Fibroblast of skin of left quadriceps (primary cell): ENCODE measurements at regions not wholly inside any gene's neighbourhood (a gene's known extent, or its start where the extent isn't known, plus 50 kb on each side); places are given as distances from the start of the nearest gene placed in this dataset.
A peak's percentile ranks its signal among the peaks of the same experiment; 100 is the strongest.

Experiments
- DNase-seq, 2 experiments: peaks; one replicate each; pipeline ENCODE4 v3.0.0-alpha.2; 2013; ENCODE audit warnings: low read depth in 2 of 2

DNA sequence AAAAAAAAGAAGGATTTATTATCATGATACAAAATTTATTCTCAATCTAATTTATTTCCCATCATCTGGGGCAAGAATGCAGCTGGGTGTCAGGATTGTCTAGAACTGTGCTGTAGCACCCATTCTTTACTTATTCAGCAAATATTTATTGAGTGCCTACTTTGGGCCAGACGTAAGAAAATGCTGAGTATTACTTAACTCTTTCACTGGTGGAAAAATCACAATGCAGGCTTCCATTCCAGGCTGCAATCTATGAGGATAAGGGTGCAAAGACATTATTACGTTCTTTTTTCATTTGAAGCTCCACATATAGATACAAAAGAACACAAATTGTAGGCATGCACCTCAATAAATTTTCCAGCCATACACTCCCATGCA is 86.0 kb upstream of the CDKN3 start:
- no peak for DNase-seq

DNA sequence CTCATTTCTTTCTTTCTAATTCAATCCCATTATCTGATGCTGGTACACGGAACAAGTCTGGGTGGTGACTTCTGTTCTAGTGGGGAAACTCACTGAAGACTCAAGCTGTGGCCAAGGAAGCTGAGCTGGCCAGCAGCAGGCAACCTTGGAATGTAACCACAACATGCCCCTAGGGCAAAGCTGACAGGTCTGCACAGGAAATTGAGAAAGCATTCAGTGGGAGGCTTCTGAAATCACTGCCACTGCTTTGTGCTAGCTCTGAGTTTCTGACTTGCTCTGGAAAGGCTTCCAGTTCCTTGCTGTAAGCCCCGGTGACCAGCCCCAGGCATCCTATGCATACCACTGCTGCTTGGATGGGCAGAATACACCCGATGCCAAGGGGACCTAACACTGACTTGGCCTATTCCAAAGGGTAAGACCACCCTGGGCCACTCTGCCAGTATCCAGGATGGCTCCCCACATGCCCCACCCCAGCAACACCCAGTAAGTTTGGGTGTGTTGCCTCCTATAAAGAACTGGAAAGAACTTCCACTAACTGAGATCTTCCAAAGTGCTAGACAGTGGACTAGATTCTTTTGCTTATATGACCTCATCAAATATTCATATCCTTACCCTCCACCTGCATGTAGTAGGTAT is 84.5 kb upstream of the CDKN3 start:
- DNase-seq: peak; percentile 29 to 39

DNA sequence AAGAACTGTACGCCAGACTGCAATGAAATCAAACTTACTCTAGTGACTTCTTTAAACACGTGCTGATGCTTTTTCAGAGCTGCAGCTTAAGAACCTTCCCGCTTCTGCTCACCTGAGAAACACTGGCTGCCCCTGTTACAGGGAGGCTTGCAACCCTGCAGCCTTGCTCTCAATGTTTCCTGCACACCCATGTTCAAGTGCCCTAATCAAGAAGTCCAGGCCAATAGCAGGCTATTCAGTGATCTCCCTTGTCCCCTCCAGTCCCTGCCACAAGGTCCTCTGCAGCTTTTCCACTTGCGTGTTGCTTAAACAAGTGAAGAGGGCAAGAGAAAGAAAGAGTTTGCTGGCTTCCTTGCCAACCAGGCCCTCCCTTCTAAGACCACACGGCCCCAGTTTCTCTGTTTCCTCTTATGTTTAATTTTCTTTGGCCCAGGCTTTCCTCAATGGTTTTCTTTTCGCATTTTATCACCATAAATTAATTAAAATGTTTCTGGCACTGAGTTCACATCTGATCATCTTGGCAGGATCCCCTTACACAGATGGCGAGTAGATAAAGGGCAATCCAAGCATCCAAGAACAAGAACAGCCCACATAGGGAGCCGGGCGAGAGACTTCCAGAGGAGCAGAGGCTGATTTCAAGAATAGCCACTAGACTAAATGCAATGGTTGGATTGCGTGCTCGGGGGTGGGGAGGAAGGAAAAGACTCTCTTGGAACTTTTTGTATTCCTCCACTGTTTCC is 82.3 kb upstream of the CDKN3 start:
- no peak for DNase-seq

DNA sequence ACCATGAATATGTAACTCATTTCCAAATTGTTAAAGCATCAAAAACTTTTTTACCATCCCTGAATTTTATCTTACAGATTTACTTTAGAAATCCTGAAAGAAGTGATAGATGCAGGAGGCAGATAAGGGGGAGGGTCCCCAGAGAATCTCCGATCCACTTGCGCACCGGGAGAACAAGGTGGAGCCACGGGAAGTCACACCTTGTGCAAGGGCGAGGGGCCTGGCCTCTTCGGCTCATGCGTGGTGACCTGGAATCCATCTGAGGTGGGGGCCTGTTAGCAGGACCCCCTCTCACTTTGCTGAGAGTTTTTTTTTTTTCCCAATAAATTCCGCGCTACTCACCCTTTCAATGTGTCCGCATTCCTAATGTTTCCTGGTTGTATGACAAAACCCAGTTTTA is 80.2 kb upstream of the CDKN3 start:
- no peak for DNase-seq

DNA sequence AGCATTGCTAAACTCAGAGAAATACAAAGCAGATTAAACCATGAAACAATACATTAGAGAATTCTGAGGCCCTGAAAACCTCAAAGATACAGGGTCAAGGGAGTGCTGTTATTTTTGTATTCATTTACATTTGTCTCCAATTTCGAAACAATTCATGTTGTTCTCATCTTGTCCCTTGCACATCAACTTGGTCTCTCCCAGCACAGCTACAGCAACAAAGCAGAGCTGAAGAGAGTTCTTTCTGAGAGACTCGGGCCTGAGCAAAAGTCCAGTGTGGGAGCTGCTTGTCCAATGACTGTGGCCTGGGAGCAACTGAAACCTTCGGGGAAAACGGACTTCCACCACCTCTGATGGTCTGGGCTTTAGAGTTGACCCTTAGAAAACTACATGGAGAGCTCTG is 79.4 kb upstream of the CDKN3 start:
- DNase-seq: no peak

DNA sequence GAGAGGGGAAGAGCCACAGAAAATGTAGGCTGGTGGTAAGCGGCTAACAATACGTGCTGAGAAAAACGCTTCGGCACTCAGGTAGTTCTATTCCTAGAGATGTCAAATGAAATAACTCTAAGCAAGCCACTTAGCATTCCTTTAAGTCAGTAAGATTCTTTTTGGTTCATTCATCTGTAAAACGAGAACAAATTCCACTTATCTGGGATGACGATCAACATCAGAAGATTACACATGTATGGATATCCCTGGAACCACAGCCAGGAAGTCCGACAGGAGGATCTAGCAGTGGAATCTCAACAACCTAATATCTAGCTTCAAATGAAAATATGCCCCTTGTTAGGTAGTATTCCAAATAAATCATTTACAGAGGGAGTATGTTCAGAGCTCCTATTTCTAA is 74.6 kb upstream of the CDKN3 start:
- DNase-seq: no peak

DNA sequence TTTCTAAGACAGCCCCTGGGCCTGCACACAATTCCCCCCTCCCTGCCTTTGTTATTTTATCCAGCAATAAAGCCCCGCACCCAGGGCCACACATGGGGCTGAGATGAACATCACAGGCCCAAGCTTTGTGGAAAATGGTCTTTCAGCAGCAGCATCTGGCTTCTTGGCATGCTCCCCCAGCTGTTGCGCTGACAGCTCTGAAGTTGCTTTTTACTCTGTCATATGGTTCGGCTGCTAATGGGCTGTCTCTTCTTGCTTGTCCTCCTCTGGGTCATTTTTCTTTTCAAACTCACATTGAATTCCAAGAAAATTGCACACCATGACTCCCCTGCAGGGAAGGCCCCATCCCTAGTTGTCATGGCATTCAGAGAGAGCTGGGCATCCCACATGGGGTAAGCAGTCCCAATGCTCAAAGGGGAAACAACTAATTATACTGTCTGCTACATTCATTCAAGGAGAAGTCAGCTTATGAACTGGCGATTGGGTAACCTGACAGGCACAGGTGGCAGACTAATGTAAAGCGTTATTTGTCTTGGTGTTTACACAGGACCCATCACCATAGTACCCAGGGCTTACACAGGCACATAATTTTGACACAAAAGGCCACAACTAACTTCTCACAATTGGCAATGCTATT is 74.0 kb upstream of the CDKN3 start:
- DNase-seq: no peak

DNA sequence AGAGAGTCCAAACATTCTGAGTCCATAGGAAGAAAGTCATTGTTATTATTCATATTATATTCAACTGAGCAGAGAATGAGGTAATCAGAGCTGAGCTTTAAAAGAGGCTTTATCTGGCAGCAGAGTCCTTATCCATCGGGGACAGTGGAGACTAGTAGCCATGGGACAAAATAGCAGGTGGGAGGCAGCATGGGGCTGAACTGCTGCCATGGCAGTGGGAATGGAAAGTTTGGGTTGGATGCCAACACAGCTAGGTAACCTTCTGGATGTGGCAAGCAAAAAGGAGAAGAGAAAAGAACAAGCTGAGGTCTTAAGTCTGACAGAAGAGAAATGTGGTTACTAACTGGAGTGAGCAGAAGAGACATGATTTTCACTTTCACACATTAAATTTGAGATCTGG is 71.0 kb upstream of the CDKN3 start:
- no peak for DNase-seq

DNA sequence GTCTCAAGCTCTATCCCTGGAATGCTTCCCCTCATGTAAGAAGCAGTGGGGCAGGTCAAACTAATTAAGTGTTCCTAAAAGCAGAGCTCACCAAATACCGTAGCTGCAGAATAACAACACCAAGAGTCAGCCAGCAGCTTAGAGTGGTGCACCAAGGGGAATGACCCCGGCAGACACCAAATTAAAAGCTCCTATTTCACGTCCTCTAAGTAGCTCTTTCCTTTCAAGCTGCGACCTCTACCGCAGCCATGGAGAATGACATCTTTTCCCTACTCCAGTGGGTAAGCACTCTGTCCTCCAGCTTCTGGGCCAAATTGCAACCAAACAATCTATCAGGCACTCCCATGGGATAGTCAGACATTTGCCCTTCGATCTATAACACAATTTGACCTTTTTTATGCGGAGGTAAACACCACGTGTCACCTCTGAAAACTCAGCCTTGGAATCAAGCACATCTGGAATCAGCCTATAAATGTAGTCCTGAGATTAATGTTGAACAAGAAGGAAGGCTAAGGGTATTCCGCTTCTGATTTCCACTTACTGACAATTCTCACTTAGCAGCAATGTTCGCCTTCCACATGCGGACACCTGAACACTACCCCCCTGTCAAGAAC is 67.6 kb upstream of the CDKN3 start:
- DNase-seq: peak in 1 of 2 experiments; percentile 31

DNA sequence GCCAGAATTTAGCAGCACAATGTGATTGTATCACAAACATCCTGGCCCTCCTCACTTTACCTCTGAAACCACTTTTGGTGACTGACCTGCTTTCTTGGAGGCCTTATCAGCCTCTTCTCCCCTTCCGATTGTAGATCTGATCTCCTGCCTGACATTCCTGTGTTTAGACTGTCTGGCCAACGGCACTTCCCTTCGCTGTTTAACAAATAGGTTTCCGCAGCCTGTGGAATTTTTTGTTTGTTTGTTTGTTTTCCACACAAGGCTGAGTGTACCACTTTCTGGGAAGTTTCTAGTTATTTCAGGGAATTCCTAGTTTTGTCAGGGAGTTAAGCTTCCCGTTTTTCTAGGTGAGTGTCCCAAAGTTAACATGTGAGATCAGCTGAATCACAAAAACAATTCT is 65.9 kb upstream of the CDKN3 start:
- DNase-seq: no peak

DNA sequence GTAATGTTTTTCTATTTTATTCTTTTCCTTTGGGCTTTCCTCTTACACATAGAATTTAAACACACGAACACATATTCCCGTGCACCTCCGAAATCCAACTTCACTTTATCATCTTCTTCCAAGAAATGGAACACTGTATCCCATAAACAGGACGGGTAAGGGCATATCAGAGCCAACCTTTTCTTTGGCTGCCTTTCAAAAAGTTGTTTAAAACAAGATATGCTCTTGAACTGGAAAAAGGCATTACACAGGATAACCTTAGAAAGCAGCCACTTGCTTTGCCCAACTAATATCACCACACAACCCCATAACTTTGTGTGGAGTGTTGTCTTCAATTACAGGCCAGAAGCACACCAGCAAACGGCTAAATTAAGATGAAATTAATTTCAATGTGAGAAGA is 65.3 kb upstream of the CDKN3 start:
- no peak for DNase-seq

DNA sequence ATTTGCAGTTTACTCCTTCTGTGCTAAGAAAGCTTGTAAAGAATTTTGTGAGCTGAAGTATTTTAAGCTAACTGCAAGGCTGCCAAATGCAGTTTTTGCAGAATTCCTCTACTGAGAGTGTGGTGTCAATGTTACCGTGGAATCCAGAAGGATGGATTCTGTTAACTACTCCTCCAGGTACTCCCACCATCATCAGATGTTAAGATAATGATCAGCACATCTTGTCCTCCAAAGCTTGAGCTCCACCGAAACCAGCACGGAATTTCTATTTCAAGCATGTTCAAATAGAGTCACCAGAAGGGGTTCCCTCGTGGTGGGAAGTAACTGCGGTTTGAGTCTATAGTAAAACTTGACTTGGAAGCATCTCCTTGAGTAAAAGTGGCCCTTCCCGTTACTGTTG is 64.3 kb upstream of the CDKN3 start:
- DNase-seq: no peak

DNA sequence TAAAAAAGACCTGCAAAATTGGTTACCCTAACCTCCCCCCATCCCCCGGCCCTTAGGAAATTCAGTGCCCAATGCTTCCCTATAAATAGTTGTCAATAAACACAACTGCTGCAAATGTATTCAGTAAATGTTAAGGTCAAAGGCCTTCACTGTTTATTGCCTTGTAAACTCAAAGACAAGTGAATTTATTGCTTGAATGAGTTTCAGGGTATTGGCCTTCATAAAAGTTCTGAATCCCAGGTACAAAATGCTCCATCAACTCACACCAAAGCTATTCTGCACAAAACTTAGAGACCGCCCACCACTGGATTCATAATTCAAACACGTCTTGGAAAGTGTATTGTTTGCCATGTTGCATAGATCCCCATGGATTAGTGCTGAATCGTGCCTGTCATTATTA is 63.3 kb upstream of the CDKN3 start:
- no peak for DNase-seq

DNA sequence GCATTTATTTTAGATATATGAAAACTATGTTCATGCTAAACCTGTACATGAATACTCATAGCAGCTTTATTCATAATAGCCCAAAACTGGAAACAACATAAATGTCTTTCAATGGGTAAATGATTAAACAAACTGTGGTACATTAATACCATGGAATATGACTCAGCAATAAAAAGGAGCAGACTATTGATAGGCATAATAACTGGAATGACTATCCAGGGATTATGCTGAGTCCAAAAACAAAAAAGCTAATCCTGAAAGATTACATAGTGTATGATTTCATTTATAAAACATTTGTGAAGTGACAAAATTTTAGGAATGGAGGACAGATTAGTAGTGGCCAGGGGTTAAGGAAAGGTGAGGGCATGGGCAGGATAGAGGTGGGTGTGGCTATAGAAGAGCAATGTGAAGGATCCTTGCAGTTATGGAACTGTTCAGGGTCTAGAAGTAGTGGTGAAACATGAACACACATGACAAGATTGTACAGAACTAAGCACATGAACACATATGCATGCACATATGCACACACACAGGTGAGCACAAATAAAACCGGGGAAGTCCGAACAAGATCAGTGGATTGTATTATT is 61.1 kb upstream of the CDKN3 start:
- DNase-seq: no peak

DNA sequence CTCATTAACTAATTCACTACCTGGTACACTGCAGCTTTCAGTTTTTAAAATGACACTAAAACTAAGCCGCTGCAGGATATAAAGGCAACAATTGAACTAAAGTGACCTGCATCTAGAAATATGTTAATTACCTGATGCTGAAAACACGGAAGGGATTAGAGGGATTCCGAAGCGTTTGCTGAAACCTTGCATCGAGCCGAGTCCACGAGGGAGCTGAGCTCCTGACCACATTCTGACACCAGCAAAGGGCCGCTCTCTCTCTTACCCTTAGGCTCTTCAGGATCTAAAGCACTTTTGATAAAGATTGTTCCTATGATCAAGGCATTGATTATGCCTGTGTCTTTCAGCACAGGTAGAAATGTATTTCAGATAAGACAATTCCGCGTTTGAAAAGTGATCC is 59.5 kb upstream of the CDKN3 start:
- DNase-seq: no peak

DNA sequence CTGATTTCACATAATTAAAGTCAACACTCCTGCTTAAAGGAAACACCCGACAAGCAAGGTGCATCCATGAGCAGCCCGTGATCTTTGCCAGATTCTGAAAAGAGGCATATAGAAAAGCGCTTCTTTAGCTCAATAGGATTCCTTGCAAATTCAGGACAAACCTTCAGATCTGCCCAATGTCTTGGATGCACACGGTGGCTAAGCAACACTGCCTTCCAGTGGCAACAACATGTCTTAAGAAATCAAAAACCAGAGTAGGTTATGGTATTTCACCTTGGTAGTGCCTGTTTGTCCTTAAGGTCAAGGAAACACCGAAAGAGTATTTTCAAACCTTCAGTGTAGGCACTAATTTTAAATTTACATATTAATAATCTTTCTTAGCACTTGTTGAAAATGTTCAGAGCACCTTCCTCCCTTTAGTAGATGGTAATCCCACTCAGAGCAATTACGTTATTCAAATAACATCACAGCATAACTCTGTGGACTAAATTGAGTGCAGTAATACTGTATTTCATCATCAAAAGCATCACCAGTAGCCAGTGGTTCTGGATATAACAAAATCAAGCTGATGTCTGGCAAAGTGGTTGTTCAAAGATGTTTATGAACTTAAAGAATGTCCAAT is 58.0 kb upstream of the CDKN3 start:
- peak in 1 of 2 experiments; percentile 25 for DNase-seq

DNA sequence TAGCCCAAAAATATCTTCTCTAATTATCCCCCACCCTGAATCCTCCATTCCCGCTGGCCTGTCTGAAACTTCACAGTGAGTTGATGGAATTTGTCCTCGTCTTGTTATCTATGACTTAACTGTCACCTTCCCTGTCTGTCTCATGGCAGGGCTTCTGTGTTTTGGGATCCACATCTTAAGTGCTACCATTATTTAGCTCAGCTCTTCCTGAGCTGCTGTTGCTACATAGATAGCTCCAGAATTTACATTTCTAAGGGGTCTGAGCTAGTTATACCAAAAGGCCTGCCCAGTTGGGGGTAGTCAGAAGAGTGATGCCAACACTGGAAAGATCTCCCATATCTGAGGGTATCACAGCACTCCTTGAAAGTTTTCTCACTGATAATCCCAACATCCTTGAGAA is 57.0 kb upstream of the CDKN3 start:
- no peak for DNase-seq

DNA sequence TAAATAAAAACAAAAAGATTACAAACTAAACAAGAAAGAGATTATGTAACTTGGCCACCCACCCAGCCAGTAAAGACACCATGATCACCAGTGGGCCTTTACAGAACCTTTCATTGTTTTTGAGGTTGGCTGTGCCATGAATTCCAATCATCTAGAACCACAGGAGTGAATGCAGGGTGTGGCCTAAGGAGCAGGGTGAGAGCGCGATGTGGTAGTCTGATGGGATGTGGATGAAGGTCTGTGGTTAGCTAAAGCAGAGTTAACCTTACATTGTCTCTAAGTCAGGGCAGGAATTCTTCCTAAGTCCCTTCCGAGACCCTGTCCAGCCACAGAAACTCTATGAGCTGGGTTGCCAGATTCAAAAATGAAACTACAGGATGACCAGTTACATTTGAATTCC is 54.0 kb upstream of the CDKN3 start:
- DNase-seq: no peak

DNA sequence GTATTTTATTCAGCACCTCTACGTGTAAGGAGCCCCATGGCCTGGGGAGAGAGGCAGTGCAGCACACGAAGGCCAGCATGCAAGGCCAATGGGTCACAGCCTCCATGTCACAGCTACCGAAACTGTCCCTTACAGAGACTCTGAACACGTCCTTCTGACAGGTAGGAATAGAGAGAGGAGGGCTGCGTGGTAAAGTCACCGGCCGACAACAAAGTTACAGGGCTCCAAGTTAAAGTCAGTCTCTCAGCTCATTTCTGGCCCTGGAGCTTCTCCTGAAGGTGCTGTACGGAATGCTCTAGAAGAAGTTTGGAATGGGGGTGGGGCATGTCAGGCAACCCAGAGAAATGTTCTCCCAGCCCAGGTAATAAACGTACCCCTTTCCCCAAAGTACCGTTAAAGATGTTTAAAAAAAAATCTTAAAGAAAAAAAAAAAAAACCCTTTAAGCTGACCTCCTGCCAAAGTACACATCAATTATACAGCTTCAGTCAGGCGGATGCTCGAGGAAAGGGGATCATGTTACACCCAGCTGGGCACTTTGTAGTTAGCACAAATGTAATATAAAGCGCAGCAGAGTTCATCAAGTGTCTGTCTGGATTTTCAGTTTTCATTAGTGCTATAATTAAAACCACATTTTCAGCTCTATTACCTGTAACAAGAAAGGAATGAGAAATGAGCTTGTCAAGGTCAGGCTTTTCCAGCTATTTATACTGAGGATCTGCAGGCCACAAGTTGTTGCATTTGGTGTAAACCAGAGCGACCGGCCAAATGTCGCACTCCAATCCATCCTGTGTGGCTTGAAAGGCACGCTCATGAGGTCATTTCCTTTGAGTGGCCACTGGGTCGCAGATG is 53.3 kb upstream of the CDKN3 start:
- DNase-seq: no peak

DNA sequence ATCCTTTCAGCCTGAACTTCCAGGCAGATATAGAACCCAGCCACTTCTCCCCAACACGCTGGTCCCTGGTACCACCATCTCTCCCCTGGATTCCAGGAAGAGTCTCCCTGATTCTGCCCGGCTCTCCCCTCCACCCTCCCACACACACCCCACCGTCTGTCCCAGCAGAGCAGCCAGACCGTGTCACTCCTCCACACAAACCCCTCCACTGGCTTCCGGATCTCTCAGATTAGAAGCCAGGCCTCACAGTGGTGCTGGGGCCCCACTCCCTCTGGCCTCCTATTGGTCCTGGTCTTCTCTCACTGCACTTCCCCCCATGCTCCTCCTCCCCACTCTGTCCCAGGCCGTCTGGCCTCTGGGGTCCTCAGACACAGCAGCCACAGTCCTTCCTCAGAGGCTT is 52.4 kb upstream of the CDKN3 start:
- no peak for DNase-seq

DNA sequence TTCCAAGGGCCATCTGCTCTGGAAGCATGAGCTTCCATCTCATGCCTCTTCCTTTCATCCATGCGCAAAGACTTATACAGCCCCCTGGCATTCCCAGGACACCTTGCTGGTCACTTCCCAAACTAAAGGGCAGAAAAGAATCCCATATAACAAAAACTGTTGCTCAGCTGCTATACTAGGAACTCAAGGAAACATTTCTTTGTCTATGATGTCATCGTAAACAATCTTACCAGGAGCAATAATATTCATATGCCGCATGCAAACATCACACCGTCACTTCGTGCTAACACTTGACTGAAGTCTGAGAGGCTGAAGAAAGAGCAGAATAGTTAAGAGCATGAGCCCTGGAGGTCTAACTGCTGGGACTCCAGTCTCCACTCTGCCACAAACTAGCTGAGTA is 50.5 kb upstream of the CDKN3 start:
- no peak for DNase-seq
